ENCODE measurements at regions not wholly inside any gene's neighbourhood (a gene's known extent, or its start where the extent isn't known, plus 50 kb on each side); places are given as distances from the start of the nearest gene placed in this dataset.

- no peak for TF ChIP-seq CTCF (IDR thresholded peaks at IDR 0.05; ENCODE audit: insufficient read depth, low read length, poor library complexity, severe bottlenecking)
- peak overlapping the region; percentile 42 for H3K4me3 ChIP-seq (ENCODE audit: low read depth, low read length)
- H3K36me3 ChIP-seq (ENCODE audit: control insufficient read depth, insufficient read depth, low read length) = no peaks in the 10 kb centered on the region
- H3K27me3 ChIP-seq (ENCODE audit: control insufficient read depth, insufficient read depth, low read length) = no peaks in the 10 kb centered on the region
- no peak for DNase-seq (ENCODE audit: low read depth)
Observed at GRCh38 chr7:65731129-65731528, 141.7 kb upstream of the VKORC1L1 start.

GRCh38 chr7:65731562-65732035, 141.3 kb upstream of the VKORC1L1 start:
- peak overlapping the region; percentile 42 for H3K4me3 ChIP-seq (ENCODE audit: low read depth, low read length)
- DNase-seq (ENCODE audit: low read depth) = no peak
- no peaks in the 10 kb centered on the region for H3K27me3 ChIP-seq (ENCODE audit: control insufficient read depth, insufficient read depth, low read length)
- H3K36me3 ChIP-seq (ENCODE audit: control insufficient read depth, insufficient read depth, low read length) = no peaks in the 10 kb centered on the region
- TF ChIP-seq CTCF (IDR thresholded peaks at IDR 0.05; ENCODE audit: insufficient read depth, low read length, poor library complexity, severe bottlenecking) = peak; percentile 39

- no peak overlapping the region for H3K4me3 ChIP-seq (ENCODE audit: low read depth, low read length)
- no peak for TF ChIP-seq CTCF (IDR thresholded peaks at IDR 0.05; ENCODE audit: insufficient read depth, low read length, poor library complexity, severe bottlenecking)
- H3K36me3 ChIP-seq (ENCODE audit: control insufficient read depth, insufficient read depth, low read length) = no peaks in the 10 kb centered on the region
- H3K27me3 ChIP-seq (ENCODE audit: control insufficient read depth, insufficient read depth, low read length) = no peaks in the 10 kb centered on the region
- DNase-seq (ENCODE audit: low read depth) = no peak
Observed at GRCh38 chr7:65744406-65744805, 128.5 kb upstream of the VKORC1L1 start.

GRCh38 chr7:65746398-65746669, 126.5 kb upstream of the VKORC1L1 start:
- DNase-seq (ENCODE audit: low read depth) = no peak
- no peak for TF ChIP-seq CTCF (IDR thresholded peaks at IDR 0.05; ENCODE audit: insufficient read depth, low read length, poor library complexity, severe bottlenecking)

GRCh38 chr7:65749039-65749438, 123.8 kb upstream of the VKORC1L1 start:
- no peaks in the 10 kb centered on the region for H3K27me3 ChIP-seq (ENCODE audit: control insufficient read depth, insufficient read depth, low read length)
- DNase-seq (ENCODE audit: low read depth) = no peak
- no peak for TF ChIP-seq CTCF (IDR thresholded peaks at IDR 0.05; ENCODE audit: insufficient read depth, low read length, poor library complexity, severe bottlenecking)
- no peaks in the 10 kb centered on the region for H3K36me3 ChIP-seq (ENCODE audit: control insufficient read depth, insufficient read depth, low read length)
- no peak overlapping the region for H3K4me3 ChIP-seq (ENCODE audit: low read depth, low read length)

More at GRCh38 chr7:65746398-65746669, 126.5 kb upstream of the VKORC1L1 start:
- Histone ChIP-seq H3K4me3 (ENCODE audit: low read depth, low read length) (no peak overlapping the region), H3K27me3 (ENCODE audit: control insufficient read depth, insufficient read depth, low read length) (no peaks in the 10 kb centered on the region), H3K36me3 (ENCODE audit: control insufficient read depth, insufficient read depth, low read length) (no peaks in the 10 kb centered on the region)

- TF ChIP-seq CTCF (IDR thresholded peaks at IDR 0.05; ENCODE audit: insufficient read depth, low read length, poor library complexity, severe bottlenecking) = no peak
- H3K4me3 ChIP-seq (ENCODE audit: low read depth, low read length) = no peak overlapping the region
- H3K27me3 ChIP-seq (ENCODE audit: control insufficient read depth, insufficient read depth, low read length) = no peaks in the 10 kb centered on the region
- DNase-seq (ENCODE audit: low read depth) = no peak
- no peaks in the 10 kb centered on the region for H3K36me3 ChIP-seq (ENCODE audit: control insufficient read depth, insufficient read depth, low read length)
Observed at GRCh38 chr7:65749518-65749917, 123.4 kb upstream of the VKORC1L1 start.
